ENCODE measurements at regions not wholly inside any gene's neighbourhood (a gene's known extent, or its start where the extent isn't known, plus 50 kb on each side); places are given as distances from the start of the nearest gene placed in this dataset.

- TF ChIP-seq CTCF (IDR thresholded peaks at IDR 0.05): no peak
- no peak for TF ChIP-seq EZH2 (IDR thresholded peaks at IDR 0.05)
Measured at GRCh38 chr5:68872088-68872839, 221.6 kb upstream of the SLC30A5 start.

Measured in neural progenitor cell (in vitro differentiated cells).